ENCODE measurements at regions not wholly inside any gene's neighbourhood (a gene's known extent, or its start where the extent isn't known, plus 50 kb on each side); places are given as distances from the start of the nearest gene placed in this dataset.

DNA sequence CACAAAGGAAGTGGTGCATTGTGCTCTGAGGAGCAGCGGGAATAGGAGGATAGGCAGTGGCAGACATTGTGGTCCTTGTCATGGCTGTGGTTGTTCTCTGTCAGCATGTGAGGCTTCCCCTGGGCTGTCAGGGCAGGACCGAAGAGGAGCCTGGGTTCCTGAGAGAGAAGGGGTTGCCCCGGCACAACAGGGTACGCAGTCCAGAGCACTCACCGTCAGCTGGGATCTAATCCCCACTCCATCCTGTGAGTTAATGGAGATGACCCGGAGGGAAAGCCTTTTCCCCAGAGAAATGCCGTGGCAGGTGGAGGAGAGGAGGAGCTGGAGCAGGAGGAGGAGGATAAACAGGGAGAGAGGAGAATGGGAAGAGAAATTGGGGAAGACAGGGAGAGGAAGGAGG, 396.7 kb upstream of the HS6ST1 start:
- no peak for TF ChIP-seq MEIS1 (CRISPR knock-in tag; IDR thresholded peaks at IDR 0.05; ENCODE audit: borderline replicate concordance)
- TF ChIP-seq POLR2A (IDR thresholded peaks at IDR 0.05; ENCODE audit: insufficient read depth in 1 of 2, low read depth in 2 of 2, low read length in 2 of 2) = no peak
- TF ChIP-seq, protein P1, sequence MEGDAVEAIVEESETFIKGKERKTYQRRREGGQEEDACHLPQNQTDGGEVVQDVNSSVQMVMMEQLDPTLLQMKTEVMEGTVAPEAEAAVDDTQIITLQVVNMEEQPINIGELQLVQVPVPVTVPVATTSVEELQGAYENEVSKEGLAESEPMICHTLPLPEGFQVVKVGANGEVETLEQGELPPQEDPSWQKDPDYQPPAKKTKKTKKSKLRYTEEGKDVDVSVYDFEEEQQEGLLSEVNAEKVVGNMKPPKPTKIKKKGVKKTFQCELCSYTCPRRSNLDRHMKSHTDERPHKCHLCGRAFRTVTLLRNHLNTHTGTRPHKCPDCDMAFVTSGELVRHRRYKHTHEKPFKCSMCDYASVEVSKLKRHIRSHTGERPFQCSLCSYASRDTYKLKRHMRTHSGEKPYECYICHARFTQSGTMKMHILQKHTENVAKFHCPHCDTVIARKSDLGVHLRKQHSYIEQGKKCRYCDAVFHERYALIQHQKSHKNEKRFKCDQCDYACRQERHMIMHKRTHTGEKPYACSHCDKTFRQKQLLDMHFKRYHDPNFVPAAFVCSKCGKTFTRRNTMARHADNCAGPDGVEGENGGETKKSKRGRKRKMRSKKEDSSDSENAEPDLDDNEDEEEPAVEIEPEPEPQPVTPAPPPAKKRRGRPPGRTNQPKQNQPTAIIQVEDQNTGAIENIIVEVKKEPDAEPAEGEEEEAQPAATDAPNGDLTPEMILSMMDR (CRISPR knock-in tag; IDR thresholded peaks at IDR 0.05) = no peak
